Thymus (tissue), 11 donors: ENCODE measurements at regions not wholly inside any gene's neighbourhood (a gene's known extent, or its start where the extent isn't known, plus 50 kb on each side); places are given as distances from the start of the nearest gene placed in this dataset.

Source experiments
- DNase-seq, 9 donors: peaks; one replicate each; pipeline ENCODE4 v3.0.0-alpha.2; 2013; ENCODE audit warnings: low spot score in 9 of 9, low read depth in 6 of 9, missing footprints in 1 of 9
- H3K27ac ChIP-seq, 2 donors: one replicate each; pipeline ENCODE4 v1.5.1; 2013; ENCODE audit warnings: control low read depth in 1 of 2, low read depth in 1 of 2, low read length in 1 of 2, mild to moderate bottlenecking in 1 of 2, moderate library complexity in 1 of 2
- H3K27me3 ChIP-seq, 2 donors: one replicate each; pipeline ENCODE4 v1.5.1; 2013; ENCODE audit warnings: low read length in 1 of 2; ENCODE audit not compliant: control insufficient read depth in 2 of 2, insufficient read depth in 1 of 2
- H3K36me3 ChIP-seq, 2 donors: one replicate each; pipeline ENCODE4 v1.5.1; 2013; ENCODE audit warnings: low read length in 1 of 2, mild to moderate bottlenecking in 1 of 2, moderate library complexity in 1 of 2; ENCODE audit not compliant: control insufficient read depth in 2 of 2, insufficient read depth in 2 of 2
- H3K4me1 ChIP-seq, 2 donors: one replicate each; pipeline ENCODE4 v1.5.1; 2013; ENCODE audit warnings: low read length in 2 of 2; ENCODE audit not compliant: control insufficient read depth in 2 of 2, insufficient read depth in 2 of 2
- H3K4me3 ChIP-seq, 2 donors: one replicate each; pipeline ENCODE4 v1.5.1; 2013; ENCODE audit warnings: low read length in 2 of 2, control low read depth in 1 of 2, mild to moderate bottlenecking in 1 of 2
- H3K9me3 ChIP-seq, 2 donors: one replicate each; pipeline ENCODE4 v1.5.1; 2013; ENCODE audit warnings: low read length in 1 of 2, mild to moderate bottlenecking in 1 of 2; ENCODE audit not compliant: control insufficient read depth in 2 of 2, insufficient read depth in 1 of 2
- WGBS: extraction: QIAGEN DNeasy Blood & Tissue Kit; methylation state at CpG from one replicate; pipeline ENCODE4 v1.1.7; 2013; 5-methylcytosine and 5-hydroxymethylcytosine counted together
- donor health status: healthy.

DNA sequence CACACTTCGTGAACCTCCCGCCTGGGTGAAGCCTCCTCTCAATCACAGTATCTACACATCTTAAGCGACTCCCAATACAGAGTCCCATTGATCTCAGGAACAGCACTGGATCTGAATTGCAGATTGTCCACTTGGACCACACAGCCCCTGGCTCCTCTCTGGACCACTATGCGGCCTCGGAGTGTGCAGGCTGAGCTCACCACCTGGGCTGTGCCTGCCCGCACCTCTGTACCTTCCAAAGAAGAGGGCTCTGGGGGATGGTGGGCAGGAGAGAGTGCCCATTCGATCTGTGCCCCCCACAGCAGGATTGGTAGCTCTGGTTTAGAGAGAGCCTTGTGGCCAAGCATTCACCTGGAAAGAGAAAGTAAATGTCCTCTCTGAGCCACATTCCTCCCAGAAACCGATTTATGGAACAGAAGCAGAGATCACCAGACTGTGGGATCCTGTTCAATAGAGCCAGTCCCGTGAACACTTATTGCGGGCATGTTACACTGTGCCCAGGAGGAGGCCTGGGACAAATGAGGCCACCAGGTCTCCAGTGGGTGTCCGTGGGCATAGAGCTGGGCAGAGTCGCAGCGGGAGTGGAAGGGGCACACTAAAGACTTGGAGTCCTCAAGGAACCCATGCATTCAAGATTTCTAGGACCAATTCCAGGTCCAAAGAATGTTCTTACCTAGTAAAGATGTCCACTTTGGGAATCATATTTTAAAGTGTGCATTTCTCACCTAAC lies 141.6 kb upstream of the SOX1 start:
- no peak overlapping the region for H3K27ac ChIP-seq
- H3K36me3 ChIP-seq, result no peaks in the 10 kb centered on the region
- WGBS, result 96% methylated on average over 13 of the region's 13 CpGs
- no peaks in the 10 kb centered on the region for H3K4me1 ChIP-seq
- DNase-seq, result no peak
- H3K4me3 ChIP-seq, result no peak overlapping the region
- H3K9me3 ChIP-seq, result no peaks in the 10 kb centered on the region
- peaks cover 0 to 4% of the 10 kb centered on the region in 2 donors for H3K27me3 ChIP-seq

DNA sequence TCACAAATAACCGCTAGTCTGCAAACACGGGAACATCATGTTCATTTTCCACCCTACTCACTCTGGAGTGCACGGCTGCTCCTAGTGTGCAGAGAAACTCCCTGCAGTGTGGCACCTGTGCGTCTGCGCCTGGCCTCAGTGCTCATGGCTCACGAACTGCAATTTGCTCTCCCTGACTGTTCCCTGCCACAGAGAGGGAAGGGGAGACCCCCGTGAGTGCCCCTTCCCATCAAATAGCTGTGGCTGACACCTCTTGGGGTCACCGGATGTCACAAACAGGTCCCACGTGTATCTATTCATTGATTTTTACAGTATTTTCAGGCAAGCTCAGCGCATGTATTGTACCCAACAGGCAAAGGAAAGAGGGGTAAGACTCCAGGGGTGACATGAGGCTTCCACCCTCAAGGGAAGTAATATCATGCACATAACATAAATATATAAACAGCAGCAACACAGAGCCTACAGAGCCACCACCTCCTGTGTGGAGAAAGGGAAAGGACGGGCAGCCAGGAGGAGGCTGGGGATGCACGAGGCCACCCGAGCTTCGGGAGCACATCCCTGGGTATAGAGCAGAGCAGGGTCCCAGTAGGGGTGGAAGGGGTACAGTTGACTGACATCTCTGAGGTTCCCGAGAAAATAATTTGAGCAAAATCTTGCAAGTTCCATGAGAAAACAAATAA lies 140.3 kb upstream of the SOX1 start:
- no peaks in the 10 kb centered on the region for H3K4me1 ChIP-seq
- no peak overlapping the region for H3K27ac ChIP-seq
- H3K36me3 ChIP-seq, result no peaks in the 10 kb centered on the region
- H3K9me3 ChIP-seq, result no peaks in the 10 kb centered on the region
- peaks cover 0 to 2% of the 10 kb centered on the region in 2 donors for H3K27me3 ChIP-seq
- 91% methylated on average over 15 of the region's 15 CpGs for WGBS
- no peak overlapping the region for H3K4me3 ChIP-seq
- no peak for DNase-seq

DNA sequence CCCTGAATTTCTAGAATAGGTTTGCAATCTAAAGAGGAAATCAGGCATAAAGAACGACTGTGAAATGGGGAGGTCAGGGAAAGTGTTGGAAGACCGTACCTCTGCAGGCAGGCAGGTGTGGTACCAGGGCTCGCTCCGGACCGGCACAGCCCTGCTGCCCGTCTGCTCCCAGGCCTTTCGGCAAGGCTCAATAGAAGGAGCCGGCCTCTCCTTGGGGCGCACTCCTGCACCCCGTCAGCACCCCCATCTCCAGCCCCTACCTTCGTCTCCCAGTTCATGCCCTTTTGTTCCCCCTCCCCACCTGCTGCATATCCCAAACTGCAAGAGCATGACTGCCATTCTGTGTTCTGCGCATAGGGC lies 139.8 kb upstream of the SOX1 start:
- DNase-seq, result no peak
- no peak overlapping the region for H3K27ac ChIP-seq
- no peak overlapping the region for H3K4me3 ChIP-seq
- 93% methylated on average over 12 of the region's 12 CpGs for WGBS
- H3K9me3 ChIP-seq, result no peaks in the 10 kb centered on the region
- no peaks in the 10 kb centered on the region for H3K27me3 ChIP-seq
- no peaks in the 10 kb centered on the region for H3K36me3 ChIP-seq
- no peaks in the 10 kb centered on the region for H3K4me1 ChIP-seq

DNA sequence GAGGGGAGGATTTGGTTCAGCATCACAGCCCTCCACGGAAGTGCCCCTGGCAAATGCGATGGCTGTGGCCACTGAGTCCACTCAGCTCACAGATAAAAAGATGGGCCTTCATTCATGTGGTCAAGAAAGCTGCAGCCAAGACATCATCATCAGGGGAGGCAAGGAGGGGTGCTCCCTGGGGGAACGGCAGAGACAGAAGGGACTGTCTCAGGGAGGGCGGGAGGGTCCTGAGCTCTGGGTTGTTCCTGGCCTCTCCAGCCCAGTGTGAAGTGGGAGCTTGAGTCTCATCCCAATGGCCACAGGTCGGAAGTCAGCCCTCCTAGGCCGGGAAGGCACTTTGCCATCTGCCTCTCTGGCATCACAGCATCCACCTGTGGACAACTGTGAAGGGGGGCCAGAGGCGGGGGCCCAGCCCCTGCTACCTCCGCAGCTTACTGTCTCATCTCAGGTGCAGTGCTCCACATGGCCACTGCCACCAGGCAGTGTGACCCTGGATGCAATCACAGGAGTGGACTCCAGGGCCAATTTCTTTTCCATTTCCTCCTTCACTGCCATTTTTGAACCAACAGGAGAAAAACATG lies 137.8 kb upstream of the SOX1 start:
- WGBS, result 91% methylated on average over 8 of the region's 8 CpGs
- DNase-seq, result no peak
- Histone ChIP-seq H3K4me1 (no peaks in the 10 kb centered on the region), H3K27ac (no peak overlapping the region), H3K36me3 (no peaks in the 10 kb centered on the region), H3K9me3 (no peaks in the 10 kb centered on the region), H3K27me3 (no peaks in the 10 kb centered on the region), H3K4me3 (no peak overlapping the region)

DNA sequence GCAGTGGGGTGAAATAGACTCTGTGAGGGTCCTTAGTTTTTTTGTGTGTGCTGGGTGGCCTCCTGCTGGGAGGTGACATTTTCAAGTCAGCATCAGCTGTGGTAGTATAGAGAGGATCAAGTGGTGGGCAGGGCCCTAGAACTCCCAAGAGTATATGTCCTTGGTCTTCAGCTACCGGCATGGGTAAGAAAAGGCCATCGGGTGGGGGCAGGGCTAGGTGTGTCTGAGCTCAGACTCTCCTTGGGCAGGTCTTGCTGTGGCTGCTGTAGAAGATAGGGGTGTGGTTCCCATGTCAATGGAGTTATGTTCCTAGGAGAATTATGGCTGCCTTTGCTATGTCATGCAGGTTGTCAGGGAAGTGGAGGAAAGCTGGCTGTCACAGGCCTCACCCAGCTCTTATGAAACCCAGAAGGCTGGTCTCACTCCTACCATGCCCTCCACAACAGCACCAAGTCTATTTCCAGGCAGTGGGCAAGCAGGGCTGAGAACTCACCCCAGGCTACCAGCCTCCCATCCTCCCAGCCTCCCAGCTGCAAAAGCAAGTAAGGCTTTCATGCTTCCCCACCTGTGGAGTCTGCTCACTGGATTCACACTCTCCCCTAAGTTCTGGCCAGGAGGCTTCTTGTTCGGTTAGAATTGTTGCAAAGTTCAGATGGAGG lies 130.6 kb upstream of the SOX1 start:
- Histone ChIP-seq H3K36me3 (no peaks in the 10 kb centered on the region), H3K27me3 (no peaks in the 10 kb centered on the region), H3K27ac (no peak overlapping the region), H3K9me3 (no peaks in the 10 kb centered on the region), H3K4me1 (no peaks in the 10 kb centered on the region), H3K4me3 (no peak overlapping the region)
- DNase-seq, result no peak
- WGBS, result 91% methylated on average over 3 of the region's 3 CpGs

DNA sequence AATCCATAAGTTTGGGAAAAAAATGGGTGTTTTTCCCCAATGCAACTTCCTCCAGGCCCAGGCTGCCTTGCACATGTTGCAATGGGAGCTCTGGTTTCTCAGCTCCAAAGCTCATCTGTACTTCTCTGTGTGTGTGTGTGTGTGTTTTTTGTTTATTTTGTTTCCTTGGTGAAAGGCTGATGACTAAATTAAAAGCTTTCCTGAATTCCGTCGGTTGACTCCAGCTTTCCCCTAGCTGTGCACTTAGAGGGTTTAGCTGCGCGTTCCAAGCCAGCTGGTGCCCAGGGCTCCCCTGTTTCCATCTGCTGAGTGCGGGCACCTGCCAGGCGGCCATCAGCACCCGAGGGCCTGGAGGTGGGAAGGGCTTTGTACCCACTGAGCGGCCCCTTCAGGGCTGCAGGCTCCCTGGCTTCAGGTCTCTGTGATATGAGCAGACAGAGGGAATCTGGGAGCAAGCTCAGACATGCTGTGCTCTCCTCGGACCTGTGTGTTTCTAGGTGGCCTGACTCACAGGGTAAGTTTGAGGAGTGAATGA lies 129.1 kb upstream of the SOX1 start:
- Histone ChIP-seq H3K4me1 (no peaks in the 10 kb centered on the region), H3K27ac (no peak overlapping the region), H3K36me3 (no peaks in the 10 kb centered on the region), H3K9me3 (no peaks in the 10 kb centered on the region), H3K27me3 (no peaks in the 10 kb centered on the region), H3K4me3 (no peak overlapping the region)
- no peak for DNase-seq
- 80% methylated on average over 9 of the region's 9 CpGs for WGBS

DNA sequence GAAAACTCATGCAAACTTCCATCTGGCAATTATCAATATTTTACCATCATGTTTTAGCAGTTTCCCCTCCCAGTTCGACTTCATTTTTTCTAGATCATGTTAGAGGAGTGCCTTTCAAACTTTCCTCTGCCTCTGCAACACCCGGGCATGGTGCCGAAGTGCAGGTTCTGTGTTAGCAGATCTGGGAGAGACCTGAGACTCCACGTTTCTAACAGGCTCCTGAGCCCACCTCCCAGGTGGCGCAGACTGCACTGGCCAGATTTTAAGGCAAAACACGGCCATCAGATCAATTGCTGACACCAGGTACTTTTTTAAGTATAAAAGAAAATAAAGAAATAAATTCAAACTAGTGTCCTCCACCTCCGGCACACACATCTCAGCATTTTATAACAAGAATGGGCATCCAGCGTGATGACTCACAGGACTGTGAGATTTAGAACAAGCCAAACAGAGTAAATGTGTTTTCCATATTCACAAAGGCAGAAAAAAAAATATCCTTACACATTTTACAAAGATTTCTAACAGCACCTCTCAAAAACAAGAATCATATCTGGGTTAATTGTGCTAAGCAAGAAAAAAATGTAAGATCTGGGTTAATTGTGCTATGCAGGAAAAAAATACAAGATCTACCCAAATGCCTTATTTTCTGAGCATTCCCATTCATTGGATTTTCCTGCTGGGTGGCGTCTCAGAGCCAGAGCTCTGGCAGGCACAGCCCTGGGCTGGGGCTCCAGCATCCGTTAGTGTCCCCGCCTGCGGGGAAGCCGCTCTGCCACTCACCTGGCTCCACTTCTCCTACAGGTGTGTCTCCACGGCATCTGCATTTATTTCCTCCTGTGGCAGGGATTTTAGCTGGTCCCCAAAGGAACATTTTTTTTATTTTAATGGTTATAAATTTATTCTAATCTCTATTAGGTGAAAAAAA lies 127.9 kb upstream of the SOX1 start:
- DNase-seq, result no peak
- Histone ChIP-seq H3K27me3 (no peaks in the 10 kb centered on the region), H3K9me3 (no peaks in the 10 kb centered on the region), H3K27ac (no peak overlapping the region), H3K4me3 (no peak overlapping the region), H3K36me3 (no peaks in the 10 kb centered on the region), H3K4me1 (no peaks in the 10 kb centered on the region)
- WGBS, result 81% methylated on average over 14 of the region's 14 CpGs

DNA sequence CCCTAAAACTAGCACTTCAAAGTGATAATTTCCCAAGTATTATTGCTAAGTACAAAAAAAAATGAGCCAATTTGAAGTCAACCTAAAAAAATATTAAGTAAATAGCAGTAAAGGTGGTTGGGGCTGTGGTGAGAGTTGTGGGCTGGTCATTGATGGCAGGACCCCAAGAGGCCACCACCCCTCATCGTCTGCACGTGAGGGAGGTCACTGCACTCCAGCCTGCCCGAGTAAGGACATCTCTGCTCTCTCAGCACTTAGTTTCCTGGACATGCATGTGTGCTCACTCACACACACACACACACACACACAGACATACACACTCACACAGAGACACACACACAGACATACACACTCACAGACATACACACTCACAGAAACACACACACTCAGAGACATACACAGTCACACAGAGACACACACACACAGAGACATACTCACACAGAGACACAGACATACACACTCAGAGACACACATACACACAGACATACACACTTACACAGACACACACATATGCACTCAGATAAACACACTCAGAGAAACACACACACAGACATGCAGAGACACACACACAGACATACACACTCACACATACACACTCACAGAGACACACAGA lies 127.2 kb upstream of the SOX1 start:
- DNase-seq, result no peak
- 78% methylated on average over 3 of the region's 3 CpGs for WGBS

More for the DNA sequence above, 127.2 kb upstream of the SOX1 start:
- H3K4me3 ChIP-seq, result no peak overlapping the region
- H3K36me3 ChIP-seq, result no peaks in the 10 kb centered on the region
- H3K4me1 ChIP-seq, result no peaks in the 10 kb centered on the region
- no peaks in the 10 kb centered on the region for H3K27me3 ChIP-seq
- H3K27ac ChIP-seq, result no peak overlapping the region
- H3K9me3 ChIP-seq, result no peaks in the 10 kb centered on the region
